CD4-positive, alpha-beta T cell (primary cell): ENCODE measurements at regions not wholly inside any gene's neighbourhood (a gene's known extent, or its start where the extent isn't known, plus 50 kb on each side); places are given as distances from the start of the nearest gene placed in this dataset.
A peak's percentile ranks its signal among the peaks of the same experiment; 100 is the strongest.

Experiments used
- ATAC-seq: fragments of 200-7000 bp; cut with Tn5 transposase; one replicate; pipeline ENCODE4 v1.10.0; 2022; ENCODE audit warnings: mild to moderate bottlenecking; ENCODE audit not compliant: poor library complexity
- CTCF ChIA-PET: fragments of 350-600 bp; sonication (Branson Sonifier 250); formaldehyde crosslinking; loops from one replicate; lab custom pipeline; 2021; ENCODE audit warnings: antibody characterized with exemption, inconsistent platforms; lab: Charles Lee
- POLR2A ChIA-PET: fragments of 350-600 bp; sonication (Branson Sonifier 250); formaldehyde crosslinking; loops from one replicate; lab custom pipeline; 2021; ENCODE audit warnings: antibody characterized with exemption, inconsistent platforms; lab: Charles Lee
- DNase-seq, 14 experiments: peaks; one replicate each; pipeline ENCODE4 v3.0.0-alpha.2; 2013 to 2020; ENCODE audit warnings: mixed read lengths in 2 of 14
- H3K27ac ChIP-seq, 2 donors: one replicate each; pipeline versions ENCODE4 v1.5.1 to v1.7.0; 2013; ENCODE audit warnings: low read length in 2 of 2, low read depth in 1 of 2, mild to moderate bottlenecking in 1 of 2
- H3K27me3 ChIP-seq, 2 experiments: 1 replicate in 1 of 2; 2 replicates in 1 of 2; pipeline versions ENCODE4 v1.6.1 to v1.7.0; 2013; ENCODE audit warnings: low read length in 2 of 2, control low read depth in 1 of 2, mild to moderate bottlenecking in 1 of 2, moderate library complexity in 1 of 2; ENCODE audit not compliant: insufficient read depth in 2 of 2, control insufficient read depth in 1 of 2
- H3K36me3 ChIP-seq: one replicate; pipeline ENCODE4 v1.6.1; 2013; ENCODE audit warnings: low read length, control low read depth; ENCODE audit not compliant: insufficient read depth
- H3K4me1 ChIP-seq: one replicate; pipeline ENCODE4 v1.6.1; 2013; ENCODE audit warnings: low read length, control low read depth; ENCODE audit not compliant: insufficient read depth
- H3K4me3 ChIP-seq: one replicate; pipeline ENCODE4 v1.5.1; 2013; ENCODE audit warnings: mild to moderate bottlenecking, low read length, moderate library complexity
- H3K9me3 ChIP-seq, 2 experiments: 1 replicate in 1 of 2; 2 replicates in 1 of 2; pipeline versions ENCODE4 v1.6.1 to v1.7.0; 2013; ENCODE audit warnings: low read length in 2 of 2, mild to moderate bottlenecking in 2 of 2, control low read depth in 1 of 2, moderate library complexity in 1 of 2; ENCODE audit not compliant: control insufficient read depth in 1 of 2, insufficient read depth in 1 of 2
- H3K27ac Mint-ChIP-seq: one replicate; pipeline ENCODE4 v1.8.0; 2020; ENCODE audit warnings: mixed read lengths
- H3K27me3 Mint-ChIP-seq: one replicate; pipeline ENCODE4 v1.8.0; 2021; ENCODE audit warnings: mixed read lengths
- H3K36me3 Mint-ChIP-seq: one replicate; pipeline ENCODE4 v1.8.0; 2021; ENCODE audit warnings: low read depth, mixed read lengths
- H3K4me1 Mint-ChIP-seq: one replicate; pipeline ENCODE4 v1.8.0; 2021; ENCODE audit warnings: low read depth, mixed read lengths
- H3K4me3 Mint-ChIP-seq: one replicate; pipeline ENCODE4 v1.8.0; 2020; ENCODE audit warnings: mild to moderate bottlenecking, mixed read lengths
- H3K9me3 Mint-ChIP-seq: one replicate; pipeline ENCODE4 v1.8.0; 2020; ENCODE audit warnings: mixed read lengths
- CTCF ChIP-seq: fragments of 200-600 bp; IDR thresholded peaks from one replicate; pipeline ENCODE4 v1.8.0; 2022; ENCODE audit warnings: antibody characterized with exemption, mild to moderate bottlenecking
- intact Hi-C, 2 experiments: fragments of 100-400 bp; cut with DNase I in 1 of 2; cut with micrococcal nuclease in 1 of 2; formaldehyde crosslinking; loops; one replicate each; pipeline versions ENCODE4 v1.15.1 to v1.9.0; 2023 to 2025; cut with DNase I, micrococcal nuclease

DNA sequence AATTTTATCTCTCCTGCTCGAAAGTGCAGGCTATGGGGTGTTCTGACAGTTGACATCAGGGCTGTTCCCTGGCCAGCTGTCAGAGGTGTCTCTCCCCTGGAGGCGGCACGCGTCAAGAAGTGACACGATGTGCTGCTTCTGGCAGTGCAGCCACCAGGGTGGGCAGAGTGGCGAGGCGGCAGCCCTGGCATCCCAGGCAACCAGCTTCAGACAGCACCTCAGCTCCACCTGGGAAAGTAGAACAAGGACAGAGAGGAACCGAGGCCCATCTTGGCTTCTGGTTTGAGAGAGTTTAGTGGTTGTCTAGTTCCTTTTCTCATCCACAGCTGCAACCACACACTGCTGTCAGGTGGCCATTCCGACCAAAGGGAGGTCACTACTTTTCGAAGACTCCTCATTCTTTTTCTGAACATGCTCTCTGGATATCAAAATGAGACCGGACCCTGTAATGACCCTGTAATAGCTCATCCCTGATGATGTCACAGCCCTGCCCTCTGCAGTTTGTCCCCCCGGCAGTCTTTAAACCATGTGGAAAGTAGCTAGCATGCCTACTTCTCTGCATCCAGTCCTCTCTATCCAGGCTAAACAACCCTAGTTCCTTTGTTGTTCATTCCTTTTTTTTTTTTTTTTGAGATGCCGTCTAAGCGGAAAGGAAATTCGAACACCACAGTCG, 381.0 kb upstream of the NRP1 start:
- H3K9me3 Mint-ChIP-seq, result no peaks in the 10 kb centered on the region
- Histone ChIP-seq H3K9me3 (no peaks in the 10 kb centered on the region), H3K27me3 (no peaks in the 10 kb centered on the region), H3K36me3 (no peaks in the 10 kb centered on the region), H3K4me3 (no peak overlapping the region), H3K27ac (no peak overlapping the region), H3K4me1 (no peaks in the 10 kb centered on the region)
- CTCF ChIA-PET, result no interaction called here
- no peaks in the 10 kb centered on the region for H3K36me3 Mint-ChIP-seq
- ATAC-seq, result no peak
- DNase-seq, result peak in 3 of 14 experiments; percentile 3 to 22 (median 10)
- no peak overlapping the region for H3K27ac Mint-ChIP-seq
- intact Hi-C loops, result no loop called here
- H3K4me3 Mint-ChIP-seq, result no peak overlapping the region
- POLR2A ChIA-PET, result interaction anchor here (0.6 kb wide), 1 partner anchor 40 kb away, joined by 3 read pairs; no protein-coding TSS in a partner anchor
- TF ChIP-seq CTCF, result no peak
- no peaks in the 10 kb centered on the region for H3K4me1 Mint-ChIP-seq
- peaks cover 6% of the 10 kb centered on the region for H3K27me3 Mint-ChIP-seq

- no peak for ATAC-seq
- H3K36me3 Mint-ChIP-seq, result no peaks in the 10 kb centered on the region
- no peaks in the 10 kb centered on the region for H3K36me3 ChIP-seq
- no peak overlapping the region for H3K27ac Mint-ChIP-seq
- H3K27ac ChIP-seq, result no peak overlapping the region
- DNase-seq, result no peak
- peaks cover 11% of the 10 kb centered on the region for H3K27me3 Mint-ChIP-seq
- ChIA-PET POLR2A (no interaction called here), CTCF (no interaction called here)
- H3K9me3 Mint-ChIP-seq, result no peaks in the 10 kb centered on the region
- intact Hi-C loops, result no loop called here
- H3K4me1 ChIP-seq, result no peaks in the 10 kb centered on the region
- H3K4me3 ChIP-seq, result no peak overlapping the region
- no peak overlapping the region for H3K4me3 Mint-ChIP-seq
- H3K27me3 ChIP-seq, result no peaks in the 10 kb centered on the region
- no peaks in the 10 kb centered on the region for H3K4me1 Mint-ChIP-seq
- no peaks in the 10 kb centered on the region for H3K9me3 ChIP-seq
- TF ChIP-seq CTCF, result no peak
Measured at GRCh38 chr10:33712825-33713224, 378.4 kb upstream of the NRP1 start.

DNA sequence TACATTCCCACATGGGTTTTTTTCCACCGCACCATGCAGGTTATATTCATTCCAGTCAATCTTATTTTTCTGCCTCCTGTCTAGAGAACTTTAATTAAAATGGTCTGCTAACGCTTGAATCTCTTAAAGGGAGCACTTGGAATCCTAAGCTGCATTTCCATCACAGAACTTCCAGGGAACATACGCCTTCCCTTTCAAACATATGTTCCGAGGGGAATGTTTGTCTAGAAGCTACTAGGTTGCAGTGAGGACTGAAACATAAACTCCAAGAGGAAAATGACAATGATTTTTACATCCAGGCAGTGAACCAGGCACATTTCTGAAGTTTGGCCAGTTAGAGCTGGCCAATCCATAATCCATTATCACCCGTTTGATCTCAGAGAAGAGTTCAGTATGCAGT, 375.5 kb upstream of the NRP1 start:
- Mint-ChIP-seq H3K4me3 (no peak overlapping the region), H3K36me3 (no peaks in the 10 kb centered on the region), H3K27me3 (peaks cover 23% of the 10 kb centered on the region), H3K9me3 (no peaks in the 10 kb centered on the region), H3K27ac (no peak overlapping the region), H3K4me1 (no peaks in the 10 kb centered on the region)
- H3K9me3 ChIP-seq, result no peaks in the 10 kb centered on the region
- no peak overlapping the region for H3K4me3 ChIP-seq
- H3K36me3 ChIP-seq, result no peaks in the 10 kb centered on the region
- CTCF ChIA-PET, result no interaction called here
- no peaks in the 10 kb centered on the region for H3K4me1 ChIP-seq
- H3K27me3 ChIP-seq, result no peaks in the 10 kb centered on the region
- POLR2A ChIA-PET, result no interaction called here
- ATAC-seq (no peak), DNase-seq (no peak)
- intact Hi-C loops, result no loop called here
- H3K27ac ChIP-seq, result no peak overlapping the region
- no peak for TF ChIP-seq CTCF
